ENCODE measurements at regions not wholly inside any gene's neighbourhood (a gene's known extent, or its start where the extent isn't known, plus 50 kb on each side); places are given as distances from the start of the nearest gene placed in this dataset.

DNA sequence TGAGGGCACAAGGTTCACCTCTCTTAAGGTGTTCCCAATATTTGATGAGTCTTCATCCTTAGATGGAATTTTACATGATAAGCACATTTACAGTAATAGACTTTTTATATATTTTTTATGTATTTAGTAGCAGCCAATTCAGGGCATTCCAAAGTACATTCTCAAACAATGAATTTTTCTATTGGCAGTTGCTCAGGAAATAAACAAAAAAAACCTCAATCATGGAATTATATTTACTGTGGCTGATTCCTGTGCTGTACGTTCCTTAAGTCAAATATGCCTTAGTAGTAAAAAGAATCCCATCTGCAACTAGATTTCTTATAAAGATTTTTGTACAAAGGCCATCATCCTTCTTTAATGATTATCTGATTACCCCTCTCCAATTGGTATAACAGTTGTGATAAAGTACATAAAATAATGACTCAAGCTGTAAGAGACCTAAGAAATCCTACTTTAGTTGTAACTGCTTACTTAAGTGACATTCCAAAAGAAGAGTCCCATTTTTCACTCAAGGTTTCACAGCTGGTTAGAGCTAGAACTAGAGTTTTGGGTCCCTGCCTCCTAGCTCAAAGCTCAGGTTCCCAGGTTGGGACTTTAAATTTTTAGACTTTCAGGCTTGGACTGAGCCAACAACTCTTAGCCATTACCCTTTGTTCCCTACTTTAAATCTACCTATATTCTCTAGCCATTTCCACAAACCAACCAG, 152.7 kb downstream of the FHIP1A start:
- ATAC-seq (no peak), DNase-seq (ENCODE audit: low read depth, low spot score) (no peak)
- Histone ChIP-seq H3K36me3 (ENCODE audit: control insufficient read depth, insufficient read depth, low read length) (no peaks in the 10 kb centered on the region), H3K27me3 (ENCODE audit: control insufficient read depth, insufficient read depth, low read length) (no peaks in the 10 kb centered on the region), H3K4me3 (ENCODE audit: low read depth in 2 of 2, low read length in 2 of 2) (no peak overlapping the region), H3K9me3 (ENCODE audit: control insufficient read depth, insufficient read depth, low read depth, low read length) (no peaks in the 10 kb centered on the region), H3K27ac (ENCODE audit: low read length) (no peak overlapping the region), H3K4me1 (ENCODE audit: control insufficient read depth, insufficient read depth, low read length) (no peaks in the 10 kb centered on the region)
- ChIA-PET CTCF (no interaction called here), POLR2A (no interaction called here)
- in situ Hi-C loops (cut with HindIII; ENCODE audit: low pct_unique_long_range_greater_than_20kb, low sequenced_read_pairs) (no loop called here), intact Hi-C loops (cut with micrococcal nuclease; ENCODE audit: unreplicated experiment) (no loop called here)
- TF ChIP-seq, protein P1, sequence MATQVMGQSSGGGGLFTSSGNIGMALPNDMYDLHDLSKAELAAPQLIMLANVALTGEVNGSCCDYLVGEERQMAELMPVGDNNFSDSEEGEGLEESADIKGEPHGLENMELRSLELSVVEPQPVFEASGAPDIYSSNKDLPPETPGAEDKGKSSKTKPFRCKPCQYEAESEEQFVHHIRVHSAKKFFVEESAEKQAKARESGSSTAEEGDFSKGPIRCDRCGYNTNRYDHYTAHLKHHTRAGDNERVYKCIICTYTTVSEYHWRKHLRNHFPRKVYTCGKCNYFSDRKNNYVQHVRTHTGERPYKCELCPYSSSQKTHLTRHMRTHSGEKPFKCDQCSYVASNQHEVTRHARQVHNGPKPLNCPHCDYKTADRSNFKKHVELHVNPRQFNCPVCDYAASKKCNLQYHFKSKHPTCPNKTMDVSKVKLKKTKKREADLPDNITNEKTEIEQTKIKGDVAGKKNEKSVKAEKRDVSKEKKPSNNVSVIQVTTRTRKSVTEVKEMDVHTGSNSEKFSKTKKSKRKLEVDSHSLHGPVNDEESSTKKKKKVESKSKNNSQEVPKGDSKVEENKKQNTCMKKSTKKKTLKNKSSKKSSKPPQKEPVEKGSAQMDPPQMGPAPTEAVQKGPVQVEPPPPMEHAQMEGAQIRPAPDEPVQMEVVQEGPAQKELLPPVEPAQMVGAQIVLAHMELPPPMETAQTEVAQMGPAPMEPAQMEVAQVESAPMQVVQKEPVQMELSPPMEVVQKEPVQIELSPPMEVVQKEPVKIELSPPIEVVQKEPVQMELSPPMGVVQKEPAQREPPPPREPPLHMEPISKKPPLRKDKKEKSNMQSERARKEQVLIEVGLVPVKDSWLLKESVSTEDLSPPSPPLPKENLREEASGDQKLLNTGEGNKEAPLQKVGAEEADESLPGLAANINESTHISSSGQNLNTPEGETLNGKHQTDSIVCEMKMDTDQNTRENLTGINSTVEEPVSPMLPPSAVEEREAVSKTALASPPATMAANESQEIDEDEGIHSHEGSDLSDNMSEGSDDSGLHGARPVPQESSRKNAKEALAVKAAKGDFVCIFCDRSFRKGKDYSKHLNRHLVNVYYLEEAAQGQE (IDR thresholded peaks at IDR 0.05; ENCODE audit: insufficient read depth in 1 of 2, low read depth in 2 of 2, low read length in 1 of 2), result no peak
- no TSS peak for BruUV-seq (replicated peaks)

- in situ Hi-C loops (cut with HindIII; ENCODE audit: low pct_unique_long_range_greater_than_20kb, low sequenced_read_pairs) (no loop called here), intact Hi-C loops (cut with micrococcal nuclease; ENCODE audit: unreplicated experiment) (no loop called here)
- Histone ChIP-seq H3K27ac (ENCODE audit: low read length) (no peak overlapping the region), H3K27me3 (ENCODE audit: control insufficient read depth, insufficient read depth, low read length) (no peaks in the 10 kb centered on the region), H3K36me3 (ENCODE audit: control insufficient read depth, insufficient read depth, low read length) (no peaks in the 10 kb centered on the region), H3K4me1 (ENCODE audit: control insufficient read depth, insufficient read depth, low read length) (no peaks in the 10 kb centered on the region), H3K4me3 (ENCODE audit: low read depth in 2 of 2, low read length in 2 of 2) (no peak overlapping the region), H3K9me3 (ENCODE audit: control insufficient read depth, insufficient read depth, low read depth, low read length) (no peaks in the 10 kb centered on the region)
- ChIA-PET CTCF (no interaction called here), POLR2A (no interaction called here)
- ATAC-seq (no peak), DNase-seq (ENCODE audit: low read depth, low spot score) (no peak)
- TF ChIP-seq SIN3A (IDR thresholded peaks at IDR 0.05; ENCODE audit: borderline replicate concordance, insufficient read depth, low read depth, low read length), result no peak
- no peak for TF ChIP-seq POLR2AphosphoS5 (IDR thresholded peaks at IDR 0.05; ENCODE audit: low read depth, low read length)
- no peak for TF ChIP-seq CTCF (IDR thresholded peaks at IDR 0.05)
- TF ChIP-seq, protein P1 (IDR thresholded peaks at IDR 0.05; ENCODE audit: insufficient read depth in 1 of 2, low read depth in 2 of 2, low read length in 1 of 2), result no peak
- TF ChIP-seq TCF7L2 (IDR thresholded peaks at IDR 0.05; ENCODE audit: low read depth, low read length), result no peak
- BruUV-seq (replicated peaks), result no TSS peak
Observed at GRCh38 chr4:151563194-151563593, 154.2 kb downstream of the FHIP1A start.
